Pancreas (tissue), 10 donors: ENCODE measurements at regions not wholly inside any gene's neighbourhood (a gene's known extent, or its start where the extent isn't known, plus 50 kb on each side); places are given as distances from the start of the nearest gene placed in this dataset.
"Not testable (repeated sequence)": the region's sequence is repeated elsewhere in the genome, so short reads cannot be mapped to it uniquely, and the experiment has no call there.

Experiments
- ATAC-seq, 4 donors: fragments of 200-7000 bp; cut with Tn5 transposase; one replicate each; pipeline versions ENCODE4 v1.8.0 to v1.9.1; 2020; ENCODE audit warnings: mild to moderate bottlenecking in 4 of 4, moderate library complexity in 4 of 4
- DNase-seq, 6 donors: peaks; one replicate each; pipeline ENCODE4 v3.0.0-alpha.2; 2020
- FAIRE-seq: peaks from 2 replicates; lab custom pipeline; 2012; peaks lifted over from hg19 to GRCh38; lab: Jason Lieb, UNC
- H3K27ac ChIP-seq, 4 donors: fragments of 200-600 bp; sonication (generic); 1 replicate in 3 of 4; 2 replicates in 1 of 4; pipeline versions ENCODE4 v1.5.0 to v1.8.0; 2020
- H3K27me3 ChIP-seq, 4 donors: fragments of 200-600 bp; one replicate each; pipeline ENCODE4 v1.8.0; 2021
- H3K36me3 ChIP-seq, 3 donors: fragments of 200-600 bp; sonication (generic) in 1 of 3; one replicate each; pipeline versions ENCODE4 v1.5.0 to v1.8.0; 2020 to 2021
- H3K4me1 ChIP-seq, 3 donors: fragments of 200-600 bp; one replicate each; pipeline ENCODE4 v1.8.0; 2021
- H3K4me3 ChIP-seq, 4 donors: fragments of 200-600 bp; sonication (generic) in 2 of 4; one replicate each; pipeline versions ENCODE4 v1.5.0 to v1.8.0; 2020 to 2021
- H3K9me3 ChIP-seq, 4 donors: fragments of 200-600 bp; one replicate each; pipeline ENCODE4 v1.8.0; 2021
- WGBS, 2 donors: extraction: QIAGEN DNeasy Blood & Tissue Kit; methylation state at CpG; one replicate each; pipeline ENCODE4 v1.1.7; 2013; 5-methylcytosine and 5-hydroxymethylcytosine counted together
- intact Hi-C, 3 donors: fragments of 100-400 bp; cut with DNase I; formaldehyde crosslinking; loops; one replicate each; pipeline versions ENCODE4 v1.11.1 to v1.14.2; 2022
- TF ChIP-seq, protein P1 (sequence below), 4 donors: fragments of 200-600 bp; sonication (generic) in 3 of 4; IDR thresholded peaks; one replicate each; pipeline versions ENCODE4 v1.5.0 to v1.8.0; 2021; ENCODE audit warnings: antibody characterized with exemption in 4 of 4
- donor health status: healthy with polysubstance abuse.
- donor health status: DM: no; HTN: no; CAD: no; lungs with moderate emphysema.
- donor health status: DM: no; HTN: no; CAD: no.
- donor health status: control.
- donor health status: control.
- donor health status: Bipolar disorder and iron deficiency.
- donor health status: DM: yes; HTN: yes; CAD: no.
- donor health status: DM: no; HTN: no; CAD: no.
- donor health status: DM: no; HTN: no; CAD: no.
- donor health status: DM: yes; HTN: yes; CAD: no.

DNA sequence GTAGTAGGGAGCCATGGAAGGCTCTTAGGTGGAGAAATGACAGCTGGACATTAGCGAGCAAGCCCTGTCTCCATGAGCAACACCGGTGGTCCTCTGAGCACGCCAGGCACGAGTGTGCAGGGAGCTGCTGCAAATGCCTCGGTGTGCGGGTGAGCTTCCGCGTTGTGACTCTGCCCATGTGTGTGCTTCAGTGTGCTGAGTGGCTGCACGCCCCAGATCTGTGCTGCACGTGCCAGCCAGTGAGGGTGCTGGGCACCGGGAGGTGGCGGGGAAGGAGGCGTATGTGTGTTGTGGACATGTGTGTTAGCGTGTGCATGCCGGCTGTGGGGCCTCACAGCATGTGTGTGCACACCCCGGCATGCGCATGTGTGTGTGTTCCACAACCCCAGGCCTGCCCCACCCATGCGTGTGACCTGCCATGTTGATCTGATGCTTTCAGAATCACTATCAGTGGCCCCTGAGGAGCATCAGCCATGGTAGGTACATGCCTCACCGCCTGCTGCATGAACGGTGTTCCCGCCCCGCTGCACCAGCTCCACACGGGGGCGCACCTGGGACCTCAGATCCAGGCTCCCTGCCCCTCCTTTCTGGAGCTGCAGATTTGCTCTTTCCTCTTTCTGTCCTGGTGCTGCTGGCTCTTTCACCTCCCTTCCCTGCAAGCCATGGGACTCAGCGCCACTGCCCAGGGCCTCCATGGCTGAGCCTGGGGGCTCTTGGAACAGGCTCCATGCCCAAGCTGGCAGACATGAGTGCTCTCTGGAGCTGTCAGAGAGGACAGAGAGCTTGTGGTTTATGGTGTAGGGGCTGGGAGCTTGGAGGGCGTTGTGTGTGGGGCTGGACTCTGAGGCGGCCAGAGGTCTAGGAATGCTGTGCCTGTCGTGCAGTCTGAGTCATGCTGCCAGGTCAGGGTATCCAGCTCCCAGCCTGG, 169.4 kb downstream of the TBC1D2B start:
- no peaks in the 10 kb centered on the region for H3K27me3 ChIP-seq
- 49 to 71% methylated on average over 28 of the region's 28 CpGs for WGBS, 2 donors
- H3K4me3 ChIP-seq = no peak overlapping the region
- H3K36me3 ChIP-seq = no peaks in the 10 kb centered on the region
- FAIRE-seq (no peak), DNase-seq (peak; percentile 28 to 84 (median 66)), ATAC-seq (peak; percentile 44 to 91 (median 77))
- no peak overlapping the region for H3K27ac ChIP-seq
- no peaks in the 10 kb centered on the region for H3K4me1 ChIP-seq
- no peaks in the 10 kb centered on the region for H3K9me3 ChIP-seq
- intact Hi-C loops = no loop called here
- TF ChIP-seq, protein P1, sequence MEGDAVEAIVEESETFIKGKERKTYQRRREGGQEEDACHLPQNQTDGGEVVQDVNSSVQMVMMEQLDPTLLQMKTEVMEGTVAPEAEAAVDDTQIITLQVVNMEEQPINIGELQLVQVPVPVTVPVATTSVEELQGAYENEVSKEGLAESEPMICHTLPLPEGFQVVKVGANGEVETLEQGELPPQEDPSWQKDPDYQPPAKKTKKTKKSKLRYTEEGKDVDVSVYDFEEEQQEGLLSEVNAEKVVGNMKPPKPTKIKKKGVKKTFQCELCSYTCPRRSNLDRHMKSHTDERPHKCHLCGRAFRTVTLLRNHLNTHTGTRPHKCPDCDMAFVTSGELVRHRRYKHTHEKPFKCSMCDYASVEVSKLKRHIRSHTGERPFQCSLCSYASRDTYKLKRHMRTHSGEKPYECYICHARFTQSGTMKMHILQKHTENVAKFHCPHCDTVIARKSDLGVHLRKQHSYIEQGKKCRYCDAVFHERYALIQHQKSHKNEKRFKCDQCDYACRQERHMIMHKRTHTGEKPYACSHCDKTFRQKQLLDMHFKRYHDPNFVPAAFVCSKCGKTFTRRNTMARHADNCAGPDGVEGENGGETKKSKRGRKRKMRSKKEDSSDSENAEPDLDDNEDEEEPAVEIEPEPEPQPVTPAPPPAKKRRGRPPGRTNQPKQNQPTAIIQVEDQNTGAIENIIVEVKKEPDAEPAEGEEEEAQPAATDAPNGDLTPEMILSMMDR (IDR thresholded peaks at IDR 0.05) = peak in 3 of 4 donors; percentile 29 to 49 (median 33)

DNA sequence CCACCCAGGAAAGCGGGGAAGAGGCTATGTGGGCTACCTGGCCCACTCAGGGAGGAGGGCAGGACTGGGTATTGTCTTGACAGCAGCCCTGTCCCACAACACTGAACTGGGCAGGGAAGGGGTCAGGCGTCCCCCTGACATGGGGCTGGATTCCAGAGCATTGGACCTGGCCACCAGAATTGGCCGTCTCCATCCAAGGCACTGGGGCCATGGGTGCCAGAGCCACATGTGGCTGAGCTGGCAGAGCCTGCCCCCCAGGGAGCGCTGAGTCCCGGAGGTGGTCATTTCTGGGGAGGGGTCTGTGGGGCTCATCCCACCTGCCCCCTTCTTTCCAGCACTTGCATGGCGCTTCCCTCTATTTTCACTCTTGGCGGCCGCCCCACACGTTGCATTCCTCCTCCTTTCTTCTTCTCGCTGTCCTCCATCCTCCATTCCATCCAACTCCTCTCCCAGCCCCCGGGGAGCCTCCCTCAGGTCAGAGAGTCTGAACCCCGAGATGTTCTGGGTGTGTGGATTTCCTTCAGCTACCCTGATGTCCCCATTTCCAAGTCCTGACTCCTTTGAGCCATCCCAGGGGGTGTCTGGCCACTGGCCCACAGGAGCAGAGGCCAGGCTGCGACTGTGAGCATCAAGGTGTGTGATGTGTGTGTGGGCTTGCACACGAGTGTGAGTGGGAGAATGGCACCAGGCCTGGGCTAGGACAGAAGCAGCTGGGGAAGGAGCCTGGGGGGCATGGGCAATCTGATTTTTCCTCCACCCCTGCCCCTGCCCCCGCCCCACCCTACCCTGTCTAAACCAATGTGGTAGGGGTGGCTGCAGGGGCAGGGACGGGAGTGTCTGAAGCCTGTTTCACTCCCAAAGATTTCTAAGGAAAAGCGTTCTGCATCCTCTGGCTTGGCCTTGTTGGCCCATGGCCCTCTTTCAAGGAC, 171.2 kb downstream of the TBC1D2B start:
- intact Hi-C loops, ATAC-seq, H3K27me3 ChIP-seq, H3K9me3 ChIP-seq, H3K36me3 ChIP-seq, FAIRE-seq, H3K4me1 ChIP-seq, H3K27ac ChIP-seq, H3K4me3 ChIP-seq: not testable (repeated sequence)
- DNase-seq = peak in 1 of 6 donors; percentile 43
- 55 to 68% methylated on average over 15 to 17 of the region's 17 CpGs for WGBS, 2 donors

DNA sequence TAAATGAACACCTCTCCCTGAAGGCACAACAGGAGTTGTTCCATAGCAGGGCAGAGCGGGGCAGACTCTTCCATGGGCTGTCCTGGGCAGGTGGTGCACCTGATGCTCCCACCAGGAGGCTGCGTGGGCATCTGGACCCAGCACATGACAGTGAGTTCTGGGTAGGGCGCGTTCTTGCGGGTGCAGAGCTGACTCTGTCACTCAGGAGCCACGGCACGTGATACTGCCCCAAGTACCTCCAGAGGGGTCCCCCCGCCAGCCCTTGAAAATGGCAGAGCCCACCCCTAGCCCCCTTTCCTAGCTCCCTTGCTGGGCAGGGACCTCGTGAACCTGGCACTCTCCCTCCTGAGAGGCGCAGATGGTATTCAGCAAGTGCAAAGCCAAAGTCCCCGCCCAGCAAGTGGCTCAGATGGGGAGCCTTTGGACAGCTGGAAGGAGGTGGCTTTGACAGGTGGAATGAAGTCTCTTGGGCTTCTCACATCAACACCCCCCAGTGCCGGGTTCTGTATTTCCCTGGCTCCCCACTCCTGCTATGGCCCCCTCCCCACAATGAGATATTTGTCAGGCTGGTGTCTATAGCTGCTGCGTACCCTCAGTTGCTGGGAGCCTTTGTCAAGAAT, 172.1 kb downstream of the TBC1D2B start:
- no peaks in the 10 kb centered on the region for H3K4me1 ChIP-seq
- FAIRE-seq = no peak
- intact Hi-C loops = no loop called here
- no peak overlapping the region for H3K4me3 ChIP-seq
- H3K27ac ChIP-seq = no peak overlapping the region
- 73 to 77% methylated on average over 13 of the region's 13 CpGs for WGBS, 2 donors
- no peaks in the 10 kb centered on the region for H3K9me3 ChIP-seq
- TF ChIP-seq, protein P1 (IDR thresholded peaks at IDR 0.05) = no peak
- H3K27me3 ChIP-seq = no peaks in the 10 kb centered on the region
- ATAC-seq = no peak
- peak in 1 of 6 donors; percentile 50 for DNase-seq
- no peaks in the 10 kb centered on the region for H3K36me3 ChIP-seq

DNA sequence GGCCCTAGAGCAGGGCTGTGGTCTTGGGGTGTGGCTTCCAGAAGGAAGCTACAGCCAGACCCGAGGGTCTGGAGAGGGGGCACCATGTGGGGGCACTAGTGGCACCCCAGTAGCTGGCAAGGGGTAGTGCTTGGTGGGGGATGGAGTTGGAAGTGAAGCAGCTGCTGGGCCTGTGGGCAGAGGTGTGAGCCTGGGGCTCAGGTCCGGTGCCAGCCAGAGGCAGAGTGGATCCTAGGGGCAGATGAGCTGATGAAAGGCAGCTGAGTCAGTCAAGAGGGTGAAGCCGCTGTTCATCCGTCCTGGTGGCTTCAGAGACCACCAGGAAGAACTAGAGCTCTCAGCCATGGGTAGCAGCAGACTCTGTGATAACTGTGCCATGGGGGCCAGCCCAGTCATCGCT, 172.6 kb downstream of the TBC1D2B start:
- TF ChIP-seq, protein P1 (IDR thresholded peaks at IDR 0.05) = no peak
- Histone ChIP-seq H3K36me3 (no peaks in the 10 kb centered on the region), H3K27ac (no peak overlapping the region), H3K9me3 (no peaks in the 10 kb centered on the region), H3K4me3 (no peak overlapping the region), H3K4me1 (no peaks in the 10 kb centered on the region), H3K27me3 (no peaks in the 10 kb centered on the region)
- FAIRE-seq = no peak
- DNase-seq = peak in 1 of 6 donors; percentile 43
- ATAC-seq = no peak
- intact Hi-C loops = no loop called here
- 57 to 66% methylated on average over 5 of the region's 5 CpGs for WGBS, 2 donors

DNA sequence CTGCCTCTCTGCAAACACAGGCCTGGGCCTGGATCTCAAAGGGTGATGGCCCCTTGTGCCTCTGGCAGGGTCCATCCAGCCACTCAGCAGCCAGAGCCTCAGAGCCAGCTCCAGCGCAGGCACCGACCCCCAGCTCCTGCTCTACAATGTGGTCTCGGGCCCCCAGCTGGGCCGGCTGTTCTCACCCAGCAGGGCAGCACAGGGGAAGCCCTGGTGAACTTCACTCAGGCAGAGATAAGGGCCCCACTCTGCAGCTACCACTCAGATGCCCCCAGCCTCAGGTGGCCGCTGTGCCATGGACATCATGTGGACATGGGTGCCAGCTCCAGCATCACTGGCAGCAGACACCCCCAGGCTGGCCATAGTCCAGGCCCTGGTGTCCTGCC, 173.1 kb downstream of the TBC1D2B start:
- no peak for FAIRE-seq
- Histone ChIP-seq H3K4me3 (no peak overlapping the region), H3K27me3 (no peaks in the 10 kb centered on the region), H3K36me3 (no peaks in the 10 kb centered on the region), H3K27ac (no peak overlapping the region), H3K9me3 (no peaks in the 10 kb centered on the region), H3K4me1 (no peaks in the 10 kb centered on the region)
- no peak for ATAC-seq
- peak in 1 of 6 donors; percentile 51 for DNase-seq
- TF ChIP-seq, protein P1 (IDR thresholded peaks at IDR 0.05) = no peak
- WGBS, 2 donors = 77 to 80% methylated on average over 5 of the region's 5 CpGs
- intact Hi-C loops = no loop called here

DNA sequence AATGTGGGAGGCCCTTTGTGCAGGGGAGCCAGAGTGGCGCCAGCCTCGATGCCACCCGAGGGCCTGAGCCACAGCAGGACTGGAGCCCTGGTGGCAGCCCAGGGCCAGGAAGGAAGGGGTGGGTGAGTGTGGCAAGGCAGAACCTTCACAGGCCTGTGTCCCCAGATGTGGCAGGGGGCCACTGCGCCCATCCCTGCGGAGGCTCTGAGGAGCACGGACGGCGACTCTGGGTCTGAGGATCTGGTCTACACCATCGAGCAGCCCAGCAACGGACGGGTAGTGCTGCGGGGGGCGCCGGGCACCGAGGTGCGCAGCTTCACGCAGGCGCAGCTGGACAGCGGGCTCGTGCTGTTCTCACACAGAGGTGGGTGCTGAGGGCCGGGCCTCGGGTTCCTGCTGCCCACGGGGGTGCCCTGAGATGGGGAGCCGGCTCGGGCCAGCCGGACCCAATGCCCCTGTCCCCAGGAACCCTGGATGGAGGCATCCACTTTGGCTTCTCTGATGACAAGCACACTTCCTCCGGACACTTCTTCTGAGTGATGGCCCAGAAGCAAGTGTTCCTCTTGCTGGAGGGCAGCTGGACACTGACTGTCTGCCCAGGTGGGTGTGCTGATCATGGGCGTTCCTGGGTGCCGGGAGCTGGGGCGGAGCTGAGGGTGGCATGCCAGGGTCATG, 173.6 kb downstream of the TBC1D2B start:
- H3K27me3 ChIP-seq, H3K4me1 ChIP-seq, ATAC-seq, FAIRE-seq, H3K36me3 ChIP-seq, H3K9me3 ChIP-seq, intact Hi-C loops, H3K27ac ChIP-seq, H3K4me3 ChIP-seq: not testable (repeated sequence)
- peak in 1 of 6 donors; percentile 37 for DNase-seq
- WGBS, 2 donors = 78 to 85% methylated on average over 20 to 30 of the region's 30 CpGs
